Jurkat, Clone E6-1 (cell line): ENCODE measurements at regions not wholly inside any gene's neighbourhood (a gene's known extent, or its start where the extent isn't known, plus 50 kb on each side); places are given as distances from the start of the nearest gene placed in this dataset.
"Not testable (repeated sequence)": the region's sequence is repeated elsewhere in the genome, so short reads cannot be mapped to it uniquely, and the experiment has no call there.

ENCODE experiments used
- DNase-seq: peaks from one replicate; pipeline ENCODE4 v3.0.0-alpha.2; 2011; ENCODE audit warnings: low read depth, low spot score
- H3K4me3 ChIP-seq: 2 replicates; pipeline ENCODE4 v1.5.1; 2011; ENCODE audit warnings: mild to moderate bottlenecking, low read length, control low read depth, moderate library complexity

- no peak overlapping the region for H3K4me3 ChIP-seq
- no peak for DNase-seq
Observed at GRCh38 chr6:20334962-20335361, 66.7 kb upstream of the E2F3 start.

GRCh38 chr6:20335872-20336271, 65.8 kb upstream of the E2F3 start:
- no peak overlapping the region for H3K4me3 ChIP-seq
- no peak for DNase-seq

GRCh38 chr6:20338156-20338555, 63.5 kb upstream of the E2F3 start:
- no peak overlapping the region for H3K4me3 ChIP-seq
- no peak for DNase-seq

- no peak for DNase-seq
- no peak overlapping the region for H3K4me3 ChIP-seq
Observed at GRCh38 chr6:20340068-20340848, 61.4 kb upstream of the E2F3 start.

- no peak overlapping the region for H3K4me3 ChIP-seq
- DNase-seq: no peak
Observed at GRCh38 chr6:20341096-20341495, 60.6 kb upstream of the E2F3 start.

GRCh38 chr6:20341564-20341963, 60.1 kb upstream of the E2F3 start:
- H3K4me3 ChIP-seq: no peak overlapping the region
- no peak for DNase-seq

GRCh38 chr6:20346948-20347347, 54.7 kb upstream of the E2F3 start:
- H3K4me3 ChIP-seq, DNase-seq: not testable (repeated sequence)

GRCh38 chr6:20348041-20348440, 53.6 kb upstream of the E2F3 start:
- DNase-seq: no peak
- H3K4me3 ChIP-seq: no peak overlapping the region

- H3K4me3 ChIP-seq: no peak overlapping the region
- DNase-seq: no peak
Observed at GRCh38 chr6:20349225-20349624, 52.5 kb upstream of the E2F3 start.

- DNase-seq: no peak
- no peak overlapping the region for H3K4me3 ChIP-seq
Observed at GRCh38 chr6:20350215-20350614, 51.5 kb upstream of the E2F3 start.

- no peak overlapping the region for H3K4me3 ChIP-seq
- DNase-seq: peak; percentile 16
Observed at GRCh38 chr6:20351534-20351933, 50.1 kb upstream of the E2F3 start.
